ENCODE measurements at regions not wholly inside any gene's neighbourhood (a gene's known extent, or its start where the extent isn't known, plus 50 kb on each side); places are given as distances from the start of the nearest gene placed in this dataset.

DNA sequence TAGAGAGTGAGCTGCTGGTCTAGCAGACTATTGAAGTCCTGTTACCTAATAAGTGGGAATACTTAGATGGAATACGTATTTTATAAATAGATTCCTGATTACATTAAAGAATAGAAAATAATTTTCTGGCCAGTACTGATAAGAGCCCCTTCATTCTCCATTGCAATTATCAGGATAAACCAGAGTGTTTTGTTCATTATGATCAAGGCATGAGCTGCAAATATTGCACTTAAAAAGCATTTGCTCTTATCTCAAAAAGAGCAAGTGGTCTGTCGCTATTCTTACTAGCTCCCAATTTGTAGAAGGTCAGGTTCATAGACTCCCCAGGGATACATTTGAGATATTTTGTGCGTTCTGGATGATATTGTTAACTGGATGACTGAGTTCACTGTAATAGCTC, 73.1 kb upstream of the PLCB4 start:
- no TSS peak for BruUV-seq (replicated peaks)
- Histone ChIP-seq H3K9me1 (replicated peaks; ENCODE audit: control insufficient read depth, extremely low read depth, insufficient read depth, low read length) (no peaks in the 10 kb centered on the region), H2AFZ (ENCODE audit: low read depth, low read length) (no peak overlapping the region), H3K4me3 (replicated peaks in 1 of 3; ENCODE audit: insufficient read depth in 1 of 3, low read depth in 1 of 3, low read length in 3 of 3) (no peak overlapping the region), H3K4me1 (ENCODE audit: control insufficient read depth, extremely low read depth, insufficient read depth, low read length) (no peaks in the 10 kb centered on the region), H3K4me2 (ENCODE audit: insufficient read depth, low read length) (no peak overlapping the region), H3K9me3 (replicated peaks; ENCODE audit: control insufficient read depth, insufficient read depth, low read length) (no peaks in the 10 kb centered on the region), H4K20me1 (replicated peaks; ENCODE audit: control insufficient read depth, extremely low read depth, insufficient read depth, low read length) (no peaks in the 10 kb centered on the region), H3K9ac (replicated peaks; ENCODE audit: extremely low read depth, insufficient read depth, low read length) (no peak overlapping the region), H3K27me3 (ENCODE audit: control insufficient read depth in 2 of 2, insufficient read depth in 2 of 2, low read length in 2 of 2) (no peaks in the 10 kb centered on the region), H3K27ac (ENCODE audit: insufficient read depth, low read depth, low read length) (no peak overlapping the region), H3K36me3 (ENCODE audit: control insufficient read depth in 2 of 2, extremely low read depth in 1 of 2, insufficient read depth in 2 of 2, low read length in 2 of 2) (no peaks in the 10 kb centered on the region), H3K79me2 (ENCODE audit: control insufficient read depth, insufficient read depth, low read length) (no peaks in the 10 kb centered on the region)
- ChIA-PET POLR2A (no interaction called here), CTCF (interaction anchor here (0.9 to 1.3 kb wide), 2 partner anchors 12 to 19 kb away, joined by 3 to 4 read pairs; no protein-coding TSS in a partner anchor)
- FAIRE-seq (no peak), DNase-seq (ENCODE audit: low read depth, low spot score) (no peak)
- TF ChIP-seq EZH2 (IDR thresholded peaks at IDR 0.05; ENCODE audit: borderline replicate concordance, low read depth, low read length, severe bottlenecking) (no peak), GATA2 (IDR thresholded peaks at IDR 0.05; ENCODE audit: insufficient read depth, insufficient read length, low read depth, low read length) (no peak), MYC (IDR thresholded peaks at IDR 0.05; ENCODE audit: low read depth, low read length) (no peak), POLR2A (IDR thresholded peaks at IDR 0.05; ENCODE audit: low read depth, low read length) (no peak), FOS (IDR thresholded peaks at IDR 0.05; ENCODE audit: borderline replicate concordance, insufficient read depth, low read length) (no peak), POLR2AphosphoS5 (IDR thresholded peaks at IDR 0.05; ENCODE audit: insufficient read depth, low read depth, low read length) (no peak), JUN (IDR thresholded peaks at IDR 0.05; ENCODE audit: borderline replicate concordance, insufficient read depth, insufficient read length, low read depth) (no peak)
- TF ChIP-seq, protein P1, sequence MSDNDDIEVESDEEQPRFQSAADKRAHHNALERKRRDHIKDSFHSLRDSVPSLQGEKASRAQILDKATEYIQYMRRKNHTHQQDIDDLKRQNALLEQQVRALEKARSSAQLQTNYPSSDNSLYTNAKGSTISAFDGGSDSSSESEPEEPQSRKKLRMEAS (IDR thresholded peaks at IDR 0.05; ENCODE audit: insufficient read depth, insufficient read length) = no peak
- TF ChIP-seq, protein P2, sequence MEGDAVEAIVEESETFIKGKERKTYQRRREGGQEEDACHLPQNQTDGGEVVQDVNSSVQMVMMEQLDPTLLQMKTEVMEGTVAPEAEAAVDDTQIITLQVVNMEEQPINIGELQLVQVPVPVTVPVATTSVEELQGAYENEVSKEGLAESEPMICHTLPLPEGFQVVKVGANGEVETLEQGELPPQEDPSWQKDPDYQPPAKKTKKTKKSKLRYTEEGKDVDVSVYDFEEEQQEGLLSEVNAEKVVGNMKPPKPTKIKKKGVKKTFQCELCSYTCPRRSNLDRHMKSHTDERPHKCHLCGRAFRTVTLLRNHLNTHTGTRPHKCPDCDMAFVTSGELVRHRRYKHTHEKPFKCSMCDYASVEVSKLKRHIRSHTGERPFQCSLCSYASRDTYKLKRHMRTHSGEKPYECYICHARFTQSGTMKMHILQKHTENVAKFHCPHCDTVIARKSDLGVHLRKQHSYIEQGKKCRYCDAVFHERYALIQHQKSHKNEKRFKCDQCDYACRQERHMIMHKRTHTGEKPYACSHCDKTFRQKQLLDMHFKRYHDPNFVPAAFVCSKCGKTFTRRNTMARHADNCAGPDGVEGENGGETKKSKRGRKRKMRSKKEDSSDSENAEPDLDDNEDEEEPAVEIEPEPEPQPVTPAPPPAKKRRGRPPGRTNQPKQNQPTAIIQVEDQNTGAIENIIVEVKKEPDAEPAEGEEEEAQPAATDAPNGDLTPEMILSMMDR (IDR thresholded peaks at IDR 0.05; ENCODE audit: extremely low read depth in 1 of 2, insufficient read depth in 1 of 2, low read depth in 1 of 2, low read length in 2 of 2) = no peak
- dilution Hi-C loops (cut with MboI; ENCODE audit: extremely low pct_ligation_motif_present, low sequenced_read_pairs) (no loop called here), intact Hi-C loops (cut with micrococcal nuclease) (no loop called here)
